ENCODE measurements at regions not wholly inside any gene's neighbourhood (a gene's known extent, or its start where the extent isn't known, plus 50 kb on each side); places are given as distances from the start of the nearest gene placed in this dataset.

- DNase-seq = no peak
These were observed 62.0 kb downstream of the SUCNR1 start for GRCh38 chr3:151935446-151935845.

- DNase-seq = no peak
These were observed 67.0 kb downstream of the SUCNR1 start for GRCh38 chr3:151940481-151940880.

DNA sequence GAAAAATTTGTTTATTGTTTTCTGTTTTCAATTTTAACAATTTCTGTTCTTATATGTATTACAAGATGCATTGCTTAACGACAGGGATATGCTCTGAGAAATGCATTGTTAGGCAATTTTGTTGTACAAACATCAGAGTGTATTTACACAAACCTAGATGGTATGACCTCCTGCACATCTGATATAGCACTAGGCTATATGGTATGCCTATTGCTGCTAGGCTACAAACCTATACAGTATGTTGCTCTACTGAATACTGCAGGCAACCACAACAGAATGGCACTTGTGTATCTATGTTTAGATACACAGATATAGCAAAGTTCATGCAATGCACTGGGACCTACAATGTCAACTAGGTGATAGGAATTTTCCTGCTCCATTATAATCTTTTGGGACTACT lies 70.1 kb downstream of the SUCNR1 start:
- no peak for DNase-seq

DNA sequence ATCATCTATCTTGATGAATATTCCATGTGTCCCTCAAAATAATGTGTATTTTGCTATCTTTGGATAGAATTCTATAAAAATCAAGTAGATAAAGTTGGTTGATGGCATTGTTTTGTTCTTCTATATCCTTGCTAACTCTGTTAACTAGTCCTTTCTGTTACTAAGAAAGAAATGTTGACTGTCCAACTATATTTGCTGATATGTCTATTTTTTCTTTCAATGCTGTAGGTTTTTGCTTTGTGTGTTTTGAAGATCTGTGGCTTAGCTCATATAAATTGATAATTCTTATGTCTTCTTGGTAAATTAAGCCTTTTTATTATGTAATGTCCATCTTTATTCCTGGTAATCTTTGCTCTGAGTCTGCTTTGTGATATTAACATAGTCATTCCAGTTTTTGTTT lies 70.9 kb downstream of the SUCNR1 start:
- no peak for DNase-seq

DNA sequence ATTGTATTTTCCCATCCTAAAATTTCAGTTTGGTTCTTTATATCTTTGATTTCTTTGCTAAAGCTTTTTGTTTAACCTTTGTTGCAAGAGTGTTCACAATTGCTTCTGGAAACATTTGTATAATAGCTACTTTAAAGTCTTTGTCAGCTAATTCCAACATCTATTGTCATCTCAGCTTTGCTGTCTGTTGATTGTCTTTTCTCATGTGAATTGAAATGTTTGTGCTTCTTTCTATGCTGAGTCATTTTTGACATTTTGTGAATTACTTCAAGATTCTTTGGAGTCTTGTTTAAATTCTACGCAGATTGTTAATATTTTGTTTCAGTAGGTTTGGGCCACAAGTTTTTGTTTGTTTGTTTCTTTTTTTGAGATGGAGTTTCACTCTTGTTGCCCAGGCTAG lies 73.2 kb downstream of the SUCNR1 start:
- DNase-seq = no peak

GRCh38 chr3:151949706-151950105 lies 76.3 kb downstream of the SUCNR1 start:
- no peak for DNase-seq

- DNase-seq = no peak
These were observed 81.9 kb downstream of the SUCNR1 start for GRCh38 chr3:151955356-151955755.

DNA sequence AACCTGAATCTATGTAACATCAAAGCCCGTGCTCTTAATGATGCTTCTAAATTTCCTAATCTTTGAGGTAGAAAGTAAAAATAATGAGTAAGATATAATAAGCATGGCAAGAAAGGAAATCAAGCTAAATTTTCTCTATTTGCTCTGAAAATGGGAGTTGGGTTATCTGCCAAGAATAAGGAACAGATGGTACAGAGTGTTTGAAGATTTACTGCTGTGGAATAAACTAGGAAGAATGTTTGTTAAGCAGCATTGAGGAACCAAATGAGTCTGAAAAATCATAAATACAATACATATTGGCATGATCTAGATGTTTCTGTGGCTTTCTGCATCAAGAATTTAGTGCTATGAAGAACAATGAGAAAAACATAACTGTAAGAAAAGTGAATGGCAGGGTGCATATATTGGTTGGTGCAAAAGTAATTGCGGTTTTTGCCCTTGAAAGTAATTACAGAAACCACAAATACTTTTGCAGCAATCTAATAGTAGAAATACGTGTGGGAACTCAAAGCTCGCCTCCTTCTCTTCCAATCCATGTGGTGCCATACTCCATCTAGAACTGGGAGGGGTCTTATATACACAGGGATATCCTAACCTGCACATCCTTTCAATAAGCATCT lies 87.6 kb downstream of the SUCNR1 start:
- no peak for DNase-seq

- DNase-seq = no peak
These were observed 88.9 kb downstream of the SUCNR1 start for GRCh38 chr3:151962352-151962751.

DNA sequence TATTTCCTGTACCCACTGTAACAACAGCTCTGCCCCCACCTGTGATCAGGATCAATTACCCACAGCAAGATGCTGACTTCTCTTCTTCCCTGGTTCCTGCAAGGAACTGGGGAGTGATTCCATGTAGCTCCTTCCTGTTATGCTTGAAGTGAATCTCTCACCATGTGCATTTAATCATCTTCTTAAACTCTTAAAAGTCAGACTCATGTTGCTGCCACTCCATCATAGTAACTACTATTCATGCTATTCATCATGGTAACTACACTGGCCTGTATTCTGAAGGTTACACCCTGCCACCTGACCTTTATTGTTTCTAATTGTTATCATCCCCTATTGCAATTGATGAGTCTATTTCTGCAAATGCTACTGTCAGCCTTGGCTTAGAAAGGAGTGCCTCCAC lies 89.5 kb downstream of the SUCNR1 start:
- no peak for DNase-seq

- no peak for DNase-seq
These were observed 91.3 kb downstream of the SUCNR1 start for GRCh38 chr3:151964743-151965142.

DNA sequence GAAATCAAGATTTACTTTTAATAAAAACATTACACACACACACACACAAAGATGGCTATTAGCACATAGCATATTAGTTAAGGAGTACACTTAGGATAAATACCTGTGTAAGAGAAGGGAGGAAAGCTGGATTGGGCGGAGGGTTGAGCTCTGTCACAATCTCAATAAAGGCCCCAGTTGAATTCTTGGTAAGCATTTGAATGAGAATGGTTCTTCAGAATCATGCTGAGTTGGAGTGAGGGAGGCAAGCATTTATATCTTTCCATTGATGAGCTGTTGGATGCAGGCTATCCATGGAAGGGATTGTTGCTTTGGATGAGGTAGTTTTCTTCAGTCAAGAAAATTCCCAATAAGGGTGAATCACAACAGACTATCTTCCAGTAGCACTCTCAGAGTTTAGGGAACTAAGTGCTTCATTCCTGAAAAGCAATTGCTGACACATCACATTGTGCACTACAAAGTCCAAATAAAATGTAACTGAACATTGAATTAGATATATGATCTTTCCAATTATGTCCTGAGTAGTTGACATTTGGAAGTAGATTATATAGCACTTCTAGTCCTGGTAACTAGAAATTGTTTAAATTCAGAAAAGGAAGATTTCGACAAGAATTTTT lies 95.7 kb downstream of the SUCNR1 start:
- DNase-seq = no peak

DNA sequence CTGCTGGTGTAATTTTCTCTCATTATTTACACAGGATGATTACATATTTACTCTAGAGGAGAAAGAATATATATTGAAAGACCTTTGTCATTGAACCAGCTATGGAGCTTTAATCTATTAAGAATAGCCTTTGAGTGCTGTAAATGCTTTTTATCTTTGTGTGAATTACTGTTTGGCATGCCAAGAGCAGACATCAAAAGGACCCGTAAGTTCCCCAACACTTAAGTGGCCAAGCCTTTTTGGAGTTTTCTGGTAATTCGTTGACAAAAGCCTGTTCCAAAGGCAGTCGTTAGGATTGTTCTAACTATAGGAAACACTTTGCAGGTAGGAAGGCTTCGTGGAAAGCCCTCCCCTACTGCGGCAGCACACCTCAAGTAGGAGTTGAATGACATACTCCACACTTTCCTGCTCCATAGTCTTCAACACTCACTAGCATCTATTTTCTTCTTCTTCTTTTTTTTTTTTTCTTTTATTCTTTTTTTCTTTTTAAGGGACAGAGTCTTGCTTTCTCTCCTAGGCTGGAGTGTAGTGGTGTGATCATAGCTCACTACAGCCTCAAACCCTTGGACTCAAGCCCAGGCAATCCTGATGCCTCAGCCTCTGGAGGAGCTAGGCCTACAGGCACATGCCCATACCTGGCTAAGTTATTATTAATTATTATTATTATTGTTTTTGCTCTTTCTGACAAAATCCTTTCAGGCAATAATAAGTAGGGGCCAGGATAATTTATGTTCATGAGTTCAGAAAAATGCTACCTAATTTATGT lies 98.6 kb downstream of the SUCNR1 start:
- no peak for DNase-seq

- no peak for DNase-seq
These were observed 100.6 kb downstream of the SUCNR1 start for GRCh38 chr3:151974067-151974466.

GRCh38 chr3:151976211-151977050 lies 103.0 kb downstream of the SUCNR1 start:
- no peak for DNase-seq

GRCh38 chr3:151979906-151980305 lies 106.5 kb downstream of the SUCNR1 start:
- no peak for DNase-seq

GRCh38 chr3:151983538-151983937 lies 110.1 kb downstream of the SUCNR1 start:
- DNase-seq = no peak

GRCh38 chr3:151985787-151986430 lies 112.5 kb downstream of the SUCNR1 start:
- no peak for DNase-seq

DNA sequence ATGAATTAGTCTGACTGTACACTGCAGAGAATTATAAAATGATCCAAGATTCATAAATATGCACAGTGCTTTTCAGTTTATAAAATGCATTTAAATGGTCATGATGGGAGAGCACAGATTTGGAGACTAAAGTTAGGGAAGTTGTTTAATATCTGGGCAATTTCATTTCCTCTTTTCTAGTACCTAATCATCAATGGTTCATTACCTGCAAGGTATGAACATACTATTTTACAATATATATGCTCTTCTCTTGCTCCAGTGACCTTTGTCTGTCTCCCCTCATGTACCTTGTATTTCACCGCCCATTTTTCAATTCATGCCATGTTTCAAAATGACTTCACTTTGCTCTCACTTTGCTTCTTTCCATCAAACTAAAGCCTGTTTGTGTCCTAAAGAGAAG lies 114.5 kb downstream of the SUCNR1 start:
- DNase-seq = no peak

DNA sequence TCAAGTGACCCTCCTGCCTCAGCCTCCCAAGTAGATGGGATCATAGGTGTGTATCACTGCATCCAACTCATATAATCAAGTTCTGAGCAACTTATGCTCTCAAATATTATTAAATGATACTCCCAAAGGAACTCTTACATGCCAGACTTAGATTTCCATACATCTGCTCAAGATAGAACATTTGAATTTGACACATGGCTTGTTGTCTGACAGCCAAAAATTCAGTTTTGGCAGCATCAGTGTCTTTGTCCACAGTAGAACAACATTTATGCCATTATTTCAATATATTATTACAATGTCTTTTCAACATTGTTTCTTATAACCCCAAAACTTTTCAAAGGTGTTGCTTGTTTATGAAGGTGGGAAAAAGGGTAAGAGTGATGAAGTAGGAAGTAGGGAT lies 116.2 kb downstream of the SUCNR1 start:
- no peak for DNase-seq

DNA sequence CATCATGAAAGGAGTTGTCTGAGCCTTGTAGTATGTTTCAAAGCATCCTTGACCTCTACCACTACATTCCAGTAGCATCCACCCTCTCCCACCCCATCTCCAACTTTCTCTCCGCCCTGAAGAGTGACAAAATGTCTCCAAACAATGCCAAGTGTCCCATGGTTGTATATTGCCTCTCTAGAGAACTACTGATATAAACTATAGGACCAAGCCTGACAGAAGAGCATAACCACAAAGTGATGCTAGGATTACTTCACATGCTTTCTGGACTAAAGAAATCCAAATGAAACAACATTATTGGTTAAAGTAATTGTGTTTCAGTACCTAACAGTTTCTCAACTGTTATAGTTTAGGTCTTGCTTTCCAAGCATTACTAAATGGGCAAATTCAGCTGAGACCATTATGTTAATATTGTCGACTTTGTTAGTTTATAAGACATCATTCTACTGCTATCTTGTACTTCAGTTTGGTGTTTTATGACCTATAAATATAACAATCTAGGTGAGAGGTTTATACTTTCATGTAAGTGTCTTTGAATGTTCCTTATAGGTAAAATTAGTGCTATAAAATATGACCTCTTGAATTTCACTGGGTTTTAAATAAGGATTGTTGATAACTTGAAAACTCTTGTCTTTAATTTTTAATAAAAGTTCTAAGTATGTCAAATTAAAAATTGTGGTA lies 117.4 kb downstream of the SUCNR1 start:
- DNase-seq = no peak
